BE2C (cell line): ENCODE measurements at regions not wholly inside any gene's neighbourhood (a gene's known extent, or its start where the extent isn't known, plus 50 kb on each side); places are given as distances from the start of the nearest gene placed in this dataset.

Experiments used
- DNase-seq: peaks from one replicate; pipeline ENCODE4 v3.0.0-alpha.2; 2020
- H3K27me3 ChIP-seq: fragments of 250-450 bp; sonication (Bioruptor Pico); 2 replicates; pipeline ENCODE4 v1.5.1; 2020; ENCODE audit warnings: mild to moderate bottlenecking
- H3K36me3 ChIP-seq: fragments of 250-450 bp; sonication (Bioruptor Pico); 2 replicates; pipeline ENCODE4 v1.5.1; 2020; ENCODE audit warnings: mild to moderate bottlenecking
- H3K4me1 ChIP-seq: fragments of 250-450 bp; sonication (Bioruptor Pico); 2 replicates; pipeline ENCODE4 v1.5.1; 2020
- H3K4me3 ChIP-seq: 2 replicates; pipeline ENCODE4 v1.5.1; 2011; ENCODE audit warnings: low read depth, low read length
- H3K9me3 ChIP-seq: fragments of 250-450 bp; sonication (Bioruptor Pico); 2 replicates; pipeline ENCODE4 v1.5.1; 2020
- CTCF ChIP-seq: IDR thresholded peaks from 2 replicates; pipeline ENCODE4 v1.5.1; 2012; ENCODE audit warnings: mild to moderate bottlenecking, low read depth, low read length

GRCh38 chr13:90396266-90396665 is 951.2 kb upstream of the MIR17HG start:
- Histone ChIP-seq H3K27me3 (no peaks in the 10 kb centered on the region), H3K36me3 (no peaks in the 10 kb centered on the region), H3K9me3 (no peaks in the 10 kb centered on the region), H3K4me1 (peaks cover 3% of the 10 kb centered on the region), H3K4me3 (no peak overlapping the region)
- TF ChIP-seq CTCF: no peak
- DNase-seq: no peak

- DNase-seq: no peak
- H3K27me3 ChIP-seq: no peaks in the 10 kb centered on the region
- H3K36me3 ChIP-seq: no peaks in the 10 kb centered on the region
- H3K4me1 ChIP-seq: peaks cover 5% of the 10 kb centered on the region
- H3K4me3 ChIP-seq: no peak overlapping the region
- H3K9me3 ChIP-seq: no peaks in the 10 kb centered on the region
- TF ChIP-seq CTCF: no peak
Measured at GRCh38 chr13:90397503-90397902, 950.0 kb upstream of the MIR17HG start.

GRCh38 chr13:90400372-90400771 is 947.1 kb upstream of the MIR17HG start:
- H3K4me3 ChIP-seq: no peak overlapping the region
- H3K27me3 ChIP-seq: no peaks in the 10 kb centered on the region
- no peaks in the 10 kb centered on the region for H3K36me3 ChIP-seq
- no peak for TF ChIP-seq CTCF
- DNase-seq: no peak
- peaks cover 17% of the 10 kb centered on the region for H3K4me1 ChIP-seq
- H3K9me3 ChIP-seq: no peaks in the 10 kb centered on the region

- no peak for TF ChIP-seq CTCF
- Histone ChIP-seq H3K36me3 (no peaks in the 10 kb centered on the region), H3K4me1 (peaks cover 17% of the 10 kb centered on the region), H3K27me3 (no peaks in the 10 kb centered on the region), H3K4me3 (no peak overlapping the region), H3K9me3 (no peaks in the 10 kb centered on the region)
- peak; percentile 18 for DNase-seq
Measured at GRCh38 chr13:90401150-90401549, 946.3 kb upstream of the MIR17HG start.

- H3K9me3 ChIP-seq: no peaks in the 10 kb centered on the region
- TF ChIP-seq CTCF: no peak
- DNase-seq: no peak
Measured at GRCh38 chr13:90402102-90402501, 945.4 kb upstream of the MIR17HG start.

GRCh38 chr13:90402613-90403012 is 944.9 kb upstream of the MIR17HG start:
- H3K27me3 ChIP-seq: no peaks in the 10 kb centered on the region
- no peak for TF ChIP-seq CTCF
- DNase-seq: no peak
- H3K4me1 ChIP-seq: peaks cover 17% of the 10 kb centered on the region
- H3K36me3 ChIP-seq: no peaks in the 10 kb centered on the region
- H3K9me3 ChIP-seq: no peaks in the 10 kb centered on the region
- no peak overlapping the region for H3K4me3 ChIP-seq

More at GRCh38 chr13:90402102-90402501, 945.4 kb upstream of the MIR17HG start:
- Histone ChIP-seq H3K36me3 (no peaks in the 10 kb centered on the region), H3K4me3 (no peak overlapping the region), H3K27me3 (no peaks in the 10 kb centered on the region), H3K4me1 (peaks cover 17% of the 10 kb centered on the region)
